ENCODE measurements at regions not wholly inside any gene's neighbourhood (a gene's known extent, or its start where the extent isn't known, plus 50 kb on each side); places are given as distances from the start of the nearest gene placed in this dataset.

GRCh38 chr2:75287624-75288316, 88.5 kb upstream of the TACR1 start:
- TF ChIP-seq, protein P1, sequence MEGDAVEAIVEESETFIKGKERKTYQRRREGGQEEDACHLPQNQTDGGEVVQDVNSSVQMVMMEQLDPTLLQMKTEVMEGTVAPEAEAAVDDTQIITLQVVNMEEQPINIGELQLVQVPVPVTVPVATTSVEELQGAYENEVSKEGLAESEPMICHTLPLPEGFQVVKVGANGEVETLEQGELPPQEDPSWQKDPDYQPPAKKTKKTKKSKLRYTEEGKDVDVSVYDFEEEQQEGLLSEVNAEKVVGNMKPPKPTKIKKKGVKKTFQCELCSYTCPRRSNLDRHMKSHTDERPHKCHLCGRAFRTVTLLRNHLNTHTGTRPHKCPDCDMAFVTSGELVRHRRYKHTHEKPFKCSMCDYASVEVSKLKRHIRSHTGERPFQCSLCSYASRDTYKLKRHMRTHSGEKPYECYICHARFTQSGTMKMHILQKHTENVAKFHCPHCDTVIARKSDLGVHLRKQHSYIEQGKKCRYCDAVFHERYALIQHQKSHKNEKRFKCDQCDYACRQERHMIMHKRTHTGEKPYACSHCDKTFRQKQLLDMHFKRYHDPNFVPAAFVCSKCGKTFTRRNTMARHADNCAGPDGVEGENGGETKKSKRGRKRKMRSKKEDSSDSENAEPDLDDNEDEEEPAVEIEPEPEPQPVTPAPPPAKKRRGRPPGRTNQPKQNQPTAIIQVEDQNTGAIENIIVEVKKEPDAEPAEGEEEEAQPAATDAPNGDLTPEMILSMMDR (IDR thresholded peaks at IDR 0.05), result no peak
- no peak for TF ChIP-seq EZH2 (IDR thresholded peaks at IDR 0.05)
- no peak for TF ChIP-seq EZH2phosphoT487 (IDR thresholded peaks at IDR 0.05)

Measured in neural progenitor cell (in vitro differentiated cells).